Osteocyte (in vitro differentiated cells): ENCODE measurements at regions not wholly inside any gene's neighbourhood (a gene's known extent, or its start where the extent isn't known, plus 50 kb on each side); places are given as distances from the start of the nearest gene placed in this dataset.

Source experiments
- DNase-seq: peaks from one replicate; pipeline ENCODE4 v3.0.0; 2021; ENCODE audit warnings: mixed read lengths; ENCODE audit not compliant: unreplicated experiment; ENCODE audit errors: extremely low spot score
- H3K27ac Mint-ChIP-seq: one replicate; pipeline ENCODE4 v1.8.0; 2021; ENCODE audit warnings: mild to moderate bottlenecking, mixed read lengths; ENCODE audit not compliant: unreplicated experiment
- H3K27me3 Mint-ChIP-seq: one replicate; pipeline ENCODE4 v1.8.0; 2021; ENCODE audit warnings: mixed read lengths; ENCODE audit not compliant: unreplicated experiment
- H3K36me3 Mint-ChIP-seq: one replicate; pipeline ENCODE4 v1.8.0; 2021; ENCODE audit warnings: mixed read lengths; ENCODE audit not compliant: unreplicated experiment
- H3K4me1 Mint-ChIP-seq: one replicate; pipeline ENCODE4 v1.8.0; 2021; ENCODE audit warnings: mixed read lengths; ENCODE audit not compliant: unreplicated experiment
- H3K4me3 Mint-ChIP-seq: one replicate; pipeline ENCODE4 v1.8.0; 2021; ENCODE audit warnings: mild to moderate bottlenecking, moderate library complexity, mixed read lengths; ENCODE audit not compliant: unreplicated experiment
- H3K9me3 Mint-ChIP-seq: one replicate; pipeline ENCODE4 v1.8.0; 2021; ENCODE audit warnings: mixed read lengths; ENCODE audit not compliant: unreplicated experiment
- CTCF ChIP-seq: fragments of 200-600 bp; sonication (generic); IDR thresholded peaks from 2 replicates; pipeline ENCODE4 v1.5.0; 2021; ENCODE audit warnings: antibody characterized with exemption, mild to moderate bottlenecking, moderate library complexity

- TF ChIP-seq CTCF: no peak
- DNase-seq: no peak
- H3K9me3 Mint-ChIP-seq: no peaks in the 10 kb centered on the region
- H3K36me3 Mint-ChIP-seq: no peaks in the 10 kb centered on the region
- H3K27ac Mint-ChIP-seq: no peak overlapping the region
- no peaks in the 10 kb centered on the region for H3K27me3 Mint-ChIP-seq
- no peak overlapping the region for H3K4me3 Mint-ChIP-seq
- peaks cover 8% of the 10 kb centered on the region for H3K4me1 Mint-ChIP-seq
Measured at GRCh38 chr1:195328681-195329080, 1279.6 kb downstream of the KCNT2 start.

GRCh38 chr1:195328102-195328501 is 1280.1 kb downstream of the KCNT2 start:
- no peak for DNase-seq
- Mint-ChIP-seq H3K27ac (no peak overlapping the region), H3K9me3 (no peaks in the 10 kb centered on the region), H3K27me3 (no peaks in the 10 kb centered on the region), H3K36me3 (no peaks in the 10 kb centered on the region), H3K4me3 (no peak overlapping the region), H3K4me1 (peaks cover 8% of the 10 kb centered on the region)
- no peak for TF ChIP-seq CTCF

GRCh38 chr1:195327361-195327760 is 1280.9 kb downstream of the KCNT2 start:
- no peaks in the 10 kb centered on the region for H3K36me3 Mint-ChIP-seq
- TF ChIP-seq CTCF: no peak
- H3K4me3 Mint-ChIP-seq: no peak overlapping the region
- no peak overlapping the region for H3K27ac Mint-ChIP-seq
- H3K9me3 Mint-ChIP-seq: no peaks in the 10 kb centered on the region
- no peaks in the 10 kb centered on the region for H3K27me3 Mint-ChIP-seq
- H3K4me1 Mint-ChIP-seq: peaks cover 8% of the 10 kb centered on the region
- DNase-seq: no peak

GRCh38 chr1:195326325-195326724 is 1281.9 kb downstream of the KCNT2 start:
- peaks cover 8% of the 10 kb centered on the region for H3K4me1 Mint-ChIP-seq
- no peak overlapping the region for H3K27ac Mint-ChIP-seq
- no peaks in the 10 kb centered on the region for H3K27me3 Mint-ChIP-seq
- no peak for DNase-seq
- no peak overlapping the region for H3K4me3 Mint-ChIP-seq
- no peaks in the 10 kb centered on the region for H3K9me3 Mint-ChIP-seq
- TF ChIP-seq CTCF: no peak
- H3K36me3 Mint-ChIP-seq: no peaks in the 10 kb centered on the region

GRCh38 chr1:195325181-195325580 is 1283.1 kb downstream of the KCNT2 start:
- H3K4me3 Mint-ChIP-seq: no peak overlapping the region
- no peak overlapping the region for H3K27ac Mint-ChIP-seq
- peaks cover 8% of the 10 kb centered on the region for H3K4me1 Mint-ChIP-seq
- no peaks in the 10 kb centered on the region for H3K27me3 Mint-ChIP-seq
- DNase-seq: no peak
- H3K36me3 Mint-ChIP-seq: no peaks in the 10 kb centered on the region
- no peak for TF ChIP-seq CTCF
- no peaks in the 10 kb centered on the region for H3K9me3 Mint-ChIP-seq
